OCI-LY7 (cell line): ENCODE measurements at regions not wholly inside any gene's neighbourhood (a gene's known extent, or its start where the extent isn't known, plus 50 kb on each side); places are given as distances from the start of the nearest gene placed in this dataset.

Experiments
- BruUV-seq: library from RNA; stranded (reverse); fragments of 400-500 nt; replicated peaks from 2 replicates; lab custom pipeline; 2021; lab: Mats Ljungman, UMichigan
- CTCF ChIA-PET: fragments of 300-600 bp; sonication (Branson Sonifier 250); formaldehyde crosslinking; loops from one replicate; lab custom pipeline; 2022; ENCODE audit warnings: antibody characterized with exemption; ENCODE audit not compliant: unreplicated experiment; lab: Charles Lee
- POLR2A ChIA-PET: fragments of 300-600 bp; sonication (Branson Sonifier 250); formaldehyde crosslinking; loops from one replicate; lab custom pipeline; 2022; ENCODE audit warnings: antibody characterized with exemption; lab: Charles Lee
- DNase-seq: peaks from one replicate; pipeline ENCODE4 v3.0.0-alpha.2; 2015; ENCODE audit warnings: low spot score
- H2AFZ ChIP-seq: fragments of 200-600 bp; sonication (generic), shearing (Covaris generic); 2 replicates; pipeline ENCODE4 v1.6.1; 2014; ENCODE audit warnings: mild to moderate bottlenecking, antibody characterized with exemption, low read length, moderate library complexity
- H3K27ac ChIP-seq: fragments of 200-600 bp; sonication (generic); 2 replicates; pipeline ENCODE4 v1.5.1; 2014; ENCODE audit warnings: mixed run types, low read depth, mild to moderate bottlenecking, moderate library complexity, low read length, inconsistent platforms; ENCODE audit not compliant: poor library complexity, severe bottlenecking
- H3K36me3 ChIP-seq: fragments of 200-600 bp; sonication (generic); 2 replicates; pipeline ENCODE4 v1.6.1; 2014; ENCODE audit warnings: mild to moderate bottlenecking, antibody characterized with exemption, low read length, moderate library complexity, mixed read lengths; ENCODE audit not compliant: insufficient read depth
- H3K4me1 ChIP-seq: fragments of 200-600 bp; sonication (generic); 2 replicates; pipeline ENCODE4 v1.5.1; 2014; ENCODE audit warnings: mild to moderate bottlenecking, low read length; ENCODE audit not compliant: insufficient read depth, poor library complexity, severe bottlenecking
- H3K4me2 ChIP-seq: fragments of 200-600 bp; sonication (generic); 2 replicates; pipeline ENCODE4 v1.6.1; 2014; ENCODE audit warnings: mild to moderate bottlenecking, low read length
- H3K4me3 ChIP-seq: fragments of 200-600 bp; sonication (generic); 2 replicates; pipeline ENCODE4 v1.5.1; 2014; ENCODE audit warnings: mild to moderate bottlenecking, low read depth, low read length; ENCODE audit not compliant: poor library complexity, severe bottlenecking
- H3K79me2 ChIP-seq: fragments of 200-600 bp; sonication (generic); 2 replicates; pipeline ENCODE4 v1.6.1; 2016; ENCODE audit warnings: low read depth, mild to moderate bottlenecking, low read length, moderate library complexity, mixed read lengths; ENCODE audit not compliant: insufficient read depth
- H3K9me2 ChIP-seq: fragments of 200-600 bp; sonication (generic); 2 replicates; pipeline ENCODE4 v1.6.1; 2016; ENCODE audit warnings: mild to moderate bottlenecking, low read length, mixed read lengths; ENCODE audit not compliant: insufficient read depth
- H3K9me3 ChIP-seq: fragments of 200-600 bp; sonication (generic); 2 replicates; pipeline ENCODE4 v1.6.1; 2014; ENCODE audit warnings: mild to moderate bottlenecking, mixed run types, low read length, mixed read lengths
- H4K20me1 ChIP-seq: fragments of 200-600 bp; sonication (generic); 2 replicates; pipeline ENCODE4 v1.6.1; 2014; ENCODE audit warnings: mild to moderate bottlenecking, antibody characterized with exemption, low read length, moderate library complexity, mixed read lengths; ENCODE audit not compliant: insufficient read depth
- EZH2phosphoT487 ChIP-seq: fragments of 200-600 bp; sonication (generic); IDR thresholded peaks from 2 replicates; pipeline ENCODE4 v1.6.1; 2018; ENCODE audit warnings: low read depth, borderline replicate concordance, mild to moderate bottlenecking, mixed run types, antibody characterized with exemption, low read length, moderate library complexity, mixed read lengths
- intact Hi-C: fragments of 100-400 bp; cut with micrococcal nuclease; formaldehyde crosslinking; loops from one replicate; pipeline ENCODE4 v1.10.0; 2022; ENCODE audit not compliant: unreplicated experiment
- TF ChIP-seq, protein P1 (sequence below): fragments of 200-600 bp; sonication (generic); conservative IDR thresholded peaks from 2 replicates; pipeline ENCODE4 v1.5.1; 2014; ENCODE audit warnings: mild to moderate bottlenecking, antibody characterized with exemption, low read length, moderate library complexity, mixed read lengths

DNA sequence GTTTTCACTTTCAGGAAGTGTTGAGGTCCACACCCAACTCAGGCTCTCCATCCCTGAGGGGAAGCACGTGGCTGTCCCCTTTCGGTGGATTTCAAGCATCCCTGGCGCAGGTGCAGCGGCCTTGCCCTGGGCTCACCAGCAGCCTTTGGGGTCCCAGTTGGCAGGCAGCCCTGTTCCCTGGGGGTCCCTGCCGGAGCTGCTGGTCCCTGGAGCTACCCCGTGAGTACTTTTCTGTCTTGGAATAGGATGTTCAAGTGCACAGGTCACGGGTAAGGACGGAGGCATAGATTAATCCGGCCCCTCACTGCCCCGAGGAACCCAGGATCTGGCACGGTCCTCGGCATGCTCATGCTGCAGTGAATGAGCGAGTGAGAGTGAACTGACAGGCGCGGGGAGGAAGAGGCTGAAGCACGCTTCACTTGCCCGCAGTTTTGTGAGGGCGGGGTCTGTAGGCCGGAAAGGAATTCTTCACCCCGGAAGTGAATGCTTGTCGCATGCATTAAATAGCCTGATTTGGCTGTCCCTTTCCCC, 117.2 kb upstream of the FAT1 start:
- no peaks in the 10 kb centered on the region for H3K9me3 ChIP-seq
- no peaks in the 10 kb centered on the region for H3K36me3 ChIP-seq
- H3K79me2 ChIP-seq, result no peaks in the 10 kb centered on the region
- H3K4me2 ChIP-seq, result no peak overlapping the region
- H3K4me3 ChIP-seq, result no peak overlapping the region
- H3K9me2 ChIP-seq, result no peaks in the 10 kb centered on the region
- POLR2A ChIA-PET, result no interaction called here
- CTCF ChIA-PET, result no interaction called here
- H3K4me1 ChIP-seq, result no peaks in the 10 kb centered on the region
- DNase-seq, result no peak
- TF ChIP-seq, protein P1, sequence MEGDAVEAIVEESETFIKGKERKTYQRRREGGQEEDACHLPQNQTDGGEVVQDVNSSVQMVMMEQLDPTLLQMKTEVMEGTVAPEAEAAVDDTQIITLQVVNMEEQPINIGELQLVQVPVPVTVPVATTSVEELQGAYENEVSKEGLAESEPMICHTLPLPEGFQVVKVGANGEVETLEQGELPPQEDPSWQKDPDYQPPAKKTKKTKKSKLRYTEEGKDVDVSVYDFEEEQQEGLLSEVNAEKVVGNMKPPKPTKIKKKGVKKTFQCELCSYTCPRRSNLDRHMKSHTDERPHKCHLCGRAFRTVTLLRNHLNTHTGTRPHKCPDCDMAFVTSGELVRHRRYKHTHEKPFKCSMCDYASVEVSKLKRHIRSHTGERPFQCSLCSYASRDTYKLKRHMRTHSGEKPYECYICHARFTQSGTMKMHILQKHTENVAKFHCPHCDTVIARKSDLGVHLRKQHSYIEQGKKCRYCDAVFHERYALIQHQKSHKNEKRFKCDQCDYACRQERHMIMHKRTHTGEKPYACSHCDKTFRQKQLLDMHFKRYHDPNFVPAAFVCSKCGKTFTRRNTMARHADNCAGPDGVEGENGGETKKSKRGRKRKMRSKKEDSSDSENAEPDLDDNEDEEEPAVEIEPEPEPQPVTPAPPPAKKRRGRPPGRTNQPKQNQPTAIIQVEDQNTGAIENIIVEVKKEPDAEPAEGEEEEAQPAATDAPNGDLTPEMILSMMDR, result no peak
- TF ChIP-seq EZH2phosphoT487, result no peak
- BruUV-seq, result no TSS peak
- intact Hi-C loops, result no loop called here
- no peaks in the 10 kb centered on the region for H4K20me1 ChIP-seq
- no peak overlapping the region for H3K27ac ChIP-seq
- H2AFZ ChIP-seq, result no peak overlapping the region

DNA sequence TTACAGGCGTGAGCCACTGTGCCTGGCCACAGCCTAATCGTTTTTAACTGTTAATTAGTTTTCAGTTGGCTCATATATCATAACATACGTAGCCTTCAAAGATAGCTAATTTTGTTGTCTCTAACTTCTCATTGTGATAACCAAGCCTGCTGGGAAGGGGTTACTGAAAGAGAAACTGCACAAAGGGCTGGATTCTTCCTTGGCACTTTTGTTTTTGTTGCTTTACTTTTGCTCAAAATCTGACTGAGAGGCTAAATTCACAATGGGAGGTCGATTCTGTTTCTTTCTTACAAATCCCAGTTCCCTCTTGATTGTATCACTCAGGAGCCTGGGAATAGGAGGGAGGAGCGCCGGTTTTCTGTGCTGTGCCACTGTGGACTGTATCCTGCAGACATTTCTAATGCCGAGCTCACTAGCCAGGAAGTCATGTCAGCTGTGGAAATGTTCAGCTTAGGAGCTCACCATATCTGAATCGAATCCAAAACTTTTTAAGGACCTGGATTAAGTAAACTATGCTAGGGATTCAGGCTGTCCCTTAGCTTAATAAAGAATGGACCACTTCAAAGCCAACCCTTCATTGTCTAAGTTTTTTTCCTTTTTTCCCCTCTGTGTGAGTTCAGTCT, 120.5 kb upstream of the FAT1 start:
- ChIA-PET CTCF (no interaction called here), POLR2A (interaction anchor here (0.6 to 0.8 kb wide), 2 partner anchors 17 to 795 kb away, joined by 3 to 6 read pairs; no protein-coding TSS in a partner anchor)
- H3K4me3 ChIP-seq, result no peak overlapping the region
- no peaks in the 10 kb centered on the region for H3K36me3 ChIP-seq
- no peak overlapping the region for H3K27ac ChIP-seq
- no TSS peak for BruUV-seq
- no peaks in the 10 kb centered on the region for H4K20me1 ChIP-seq
- no peak for DNase-seq
- H3K9me3 ChIP-seq, result no peaks in the 10 kb centered on the region
- H3K9me2 ChIP-seq, result no peaks in the 10 kb centered on the region
- intact Hi-C loops, result no loop called here
- H3K4me1 ChIP-seq, result no peaks in the 10 kb centered on the region
- H2AFZ ChIP-seq, result no peak overlapping the region
- H3K79me2 ChIP-seq, result no peaks in the 10 kb centered on the region
- no peak for TF ChIP-seq EZH2phosphoT487
- H3K4me2 ChIP-seq, result no peak overlapping the region; the same call in 1 of the 2 replicates

DNA sequence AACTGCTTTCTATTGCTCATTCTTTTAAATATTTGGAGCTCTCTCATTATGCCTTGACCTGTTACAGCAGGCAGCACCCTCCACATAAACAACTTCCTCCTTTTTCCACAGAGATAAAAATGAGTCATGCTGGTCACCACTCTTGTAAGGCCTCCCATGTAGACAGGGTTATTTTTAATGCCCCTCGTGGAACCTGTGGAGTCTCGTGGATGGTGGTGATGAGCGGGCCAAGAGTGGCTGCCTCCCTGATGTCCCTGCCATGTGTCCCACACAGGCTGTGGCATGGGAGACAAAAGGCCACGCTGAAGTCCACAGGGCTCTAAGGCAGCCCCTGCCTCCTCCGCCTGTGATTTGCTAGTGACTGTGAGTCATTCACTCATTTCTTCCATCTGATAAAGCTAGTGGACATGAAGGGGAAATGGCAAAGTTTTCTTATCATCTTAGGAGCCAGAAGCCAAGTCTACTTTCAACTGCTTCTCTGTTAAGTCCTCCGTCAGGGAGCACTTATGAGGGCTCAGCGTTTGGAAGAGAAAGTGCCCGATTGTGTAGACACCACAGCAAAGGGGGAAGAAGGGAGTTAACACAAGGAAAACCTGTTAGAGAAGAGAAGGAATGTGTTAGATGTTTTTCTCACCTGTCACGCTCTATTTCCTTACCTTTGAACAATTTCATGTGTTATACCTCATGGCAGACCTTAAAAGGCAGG, 121.6 kb upstream of the FAT1 start:
- ChIA-PET CTCF (no interaction called here), POLR2A (no interaction called here)
- no TSS peak for BruUV-seq
- H3K79me2 ChIP-seq, result no peaks in the 10 kb centered on the region
- DNase-seq, result no peak
- TF ChIP-seq, protein P1, result no peak
- no peak for TF ChIP-seq EZH2phosphoT487
- H3K27ac ChIP-seq, result no peak overlapping the region
- no peaks in the 10 kb centered on the region for H3K36me3 ChIP-seq
- no peaks in the 10 kb centered on the region for H3K9me3 ChIP-seq
- no peak overlapping the region for H3K4me2 ChIP-seq
- H3K4me3 ChIP-seq, result no peak overlapping the region
- no peaks in the 10 kb centered on the region for H3K9me2 ChIP-seq
- intact Hi-C loops, result no loop called here
- no peaks in the 10 kb centered on the region for H3K4me1 ChIP-seq
- no peaks in the 10 kb centered on the region for H4K20me1 ChIP-seq
- H2AFZ ChIP-seq, result no peak overlapping the region
